NB4 (cell line): ENCODE measurements at regions not wholly inside any gene's neighbourhood (a gene's known extent, or its start where the extent isn't known, plus 50 kb on each side); places are given as distances from the start of the nearest gene placed in this dataset.

Source experiments
- CTCF ChIP-seq: IDR thresholded peaks from one replicate; pipeline ENCODE4 v1.5.1; 2012; ENCODE audit warnings: low read depth, low read length
- POLR2A ChIP-seq: IDR thresholded peaks from 2 replicates; pipeline ENCODE4 v1.6.1; 2011; ENCODE audit warnings: mild to moderate bottlenecking; ENCODE audit not compliant: insufficient read length; ENCODE audit errors: extremely low read depth
- TF ChIP-seq, protein P1 (sequence below): IDR thresholded peaks from 2 replicates; pipeline ENCODE4 v1.6.1; 2011; ENCODE audit warnings: low read depth, low read length

DNA sequence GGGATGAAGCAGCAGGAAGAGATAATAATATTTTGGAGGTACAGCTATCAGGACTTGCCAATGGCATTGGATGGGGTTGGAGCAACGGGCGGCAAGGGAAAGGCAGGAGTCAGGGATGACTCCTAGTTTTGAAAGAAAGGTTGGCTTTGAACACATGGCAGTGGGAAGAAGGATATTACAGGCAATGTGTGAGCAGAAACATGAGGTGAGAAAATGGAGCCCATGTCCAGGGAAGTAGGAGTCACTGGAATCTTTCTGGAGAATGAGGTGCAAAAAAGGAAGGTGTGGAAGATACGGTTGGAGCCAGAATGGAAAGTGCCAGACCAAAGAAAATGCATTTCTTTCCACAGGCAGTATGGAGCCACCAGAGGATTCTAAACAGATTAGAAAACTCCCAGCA, 288.5 kb upstream of the KAZN start:
- no peak for TF ChIP-seq CTCF
- TF ChIP-seq POLR2A: no peak
- TF ChIP-seq, protein P1, sequence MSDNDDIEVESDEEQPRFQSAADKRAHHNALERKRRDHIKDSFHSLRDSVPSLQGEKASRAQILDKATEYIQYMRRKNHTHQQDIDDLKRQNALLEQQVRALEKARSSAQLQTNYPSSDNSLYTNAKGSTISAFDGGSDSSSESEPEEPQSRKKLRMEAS: no peak
